ENCODE measurements at regions not wholly inside any gene's neighbourhood (a gene's known extent, or its start where the extent isn't known, plus 50 kb on each side); places are given as distances from the start of the nearest gene placed in this dataset.

GRCh38 chr1:98345417-98345816, 316.1 kb upstream of the SNX7 start:
- TF ChIP-seq, protein P1, sequence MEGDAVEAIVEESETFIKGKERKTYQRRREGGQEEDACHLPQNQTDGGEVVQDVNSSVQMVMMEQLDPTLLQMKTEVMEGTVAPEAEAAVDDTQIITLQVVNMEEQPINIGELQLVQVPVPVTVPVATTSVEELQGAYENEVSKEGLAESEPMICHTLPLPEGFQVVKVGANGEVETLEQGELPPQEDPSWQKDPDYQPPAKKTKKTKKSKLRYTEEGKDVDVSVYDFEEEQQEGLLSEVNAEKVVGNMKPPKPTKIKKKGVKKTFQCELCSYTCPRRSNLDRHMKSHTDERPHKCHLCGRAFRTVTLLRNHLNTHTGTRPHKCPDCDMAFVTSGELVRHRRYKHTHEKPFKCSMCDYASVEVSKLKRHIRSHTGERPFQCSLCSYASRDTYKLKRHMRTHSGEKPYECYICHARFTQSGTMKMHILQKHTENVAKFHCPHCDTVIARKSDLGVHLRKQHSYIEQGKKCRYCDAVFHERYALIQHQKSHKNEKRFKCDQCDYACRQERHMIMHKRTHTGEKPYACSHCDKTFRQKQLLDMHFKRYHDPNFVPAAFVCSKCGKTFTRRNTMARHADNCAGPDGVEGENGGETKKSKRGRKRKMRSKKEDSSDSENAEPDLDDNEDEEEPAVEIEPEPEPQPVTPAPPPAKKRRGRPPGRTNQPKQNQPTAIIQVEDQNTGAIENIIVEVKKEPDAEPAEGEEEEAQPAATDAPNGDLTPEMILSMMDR (IDR thresholded peaks at IDR 0.05), result no peak
- TF ChIP-seq EP300 (IDR thresholded peaks at IDR 0.05), result no peak
- TF ChIP-seq POLR2A (IDR thresholded peaks at IDR 0.05), result no peak

Measured in ovary (tissue), 3 donors.